Stomach smooth muscle (tissue), 2 donors: ENCODE measurements at regions not wholly inside any gene's neighbourhood (a gene's known extent, or its start where the extent isn't known, plus 50 kb on each side); places are given as distances from the start of the nearest gene placed in this dataset.

Experiments used
- H3K27ac ChIP-seq: one replicate; pipeline ENCODE4 v1.7.0; 2013; ENCODE audit warnings: mild to moderate bottlenecking, low read length, inconsistent platforms
- H3K27me3 ChIP-seq, 2 donors: one replicate each; pipeline ENCODE4 v1.7.0; 2013; ENCODE audit warnings: low read length in 2 of 2; ENCODE audit not compliant: insufficient read depth in 2 of 2, control insufficient read depth in 1 of 2
- H3K36me3 ChIP-seq, 2 donors: one replicate each; pipeline ENCODE4 v1.7.0; 2013; ENCODE audit warnings: low read length in 2 of 2; ENCODE audit not compliant: control insufficient read depth in 2 of 2, insufficient read depth in 2 of 2
- H3K4me1 ChIP-seq: one replicate; pipeline ENCODE4 v1.7.0; 2013; ENCODE audit warnings: low read length; ENCODE audit not compliant: control insufficient read depth, insufficient read depth
- H3K4me3 ChIP-seq, 2 donors: one replicate each; pipeline ENCODE4 v1.7.0; 2013; ENCODE audit warnings: low read length in 2 of 2
- H3K9ac ChIP-seq, 2 donors: one replicate each; pipeline ENCODE4 v1.7.0; 2013; ENCODE audit warnings: low read length in 2 of 2, mild to moderate bottlenecking in 1 of 2
- H3K9me3 ChIP-seq, 2 donors: one replicate each; pipeline ENCODE4 v1.7.0; 2013; ENCODE audit warnings: low read length in 2 of 2; ENCODE audit not compliant: control insufficient read depth in 2 of 2
- donor health status: healthy.
- donor health status: Pancreatic carcinoma.

- Histone ChIP-seq H3K4me3 (no peak overlapping the region), H3K9ac (no peak overlapping the region), H3K4me1 (no peaks in the 10 kb centered on the region), H3K36me3 (no peaks in the 10 kb centered on the region), H3K27me3 (no peaks in the 10 kb centered on the region), H3K9me3 (no peaks in the 10 kb centered on the region), H3K27ac (no peak overlapping the region)
Observed at GRCh38 chr16:9429646-9430330, 338.3 kb downstream of the HAPSTR1 start.

GRCh38 chr16:9434659-9435058 is 343.2 kb downstream of the HAPSTR1 start:
- Histone ChIP-seq H3K9ac (no peak overlapping the region), H3K9me3 (no peaks in the 10 kb centered on the region), H3K4me1 (no peaks in the 10 kb centered on the region), H3K27me3 (no peaks in the 10 kb centered on the region), H3K4me3 (no peak overlapping the region), H3K27ac (no peak overlapping the region), H3K36me3 (no peaks in the 10 kb centered on the region)

GRCh38 chr16:9436175-9436574 is 344.7 kb downstream of the HAPSTR1 start:
- Histone ChIP-seq H3K9ac (no peak overlapping the region), H3K36me3 (no peaks in the 10 kb centered on the region), H3K27ac (no peak overlapping the region), H3K27me3 (no peaks in the 10 kb centered on the region), H3K9me3 (no peaks in the 10 kb centered on the region), H3K4me3 (no peak overlapping the region), H3K4me1 (no peaks in the 10 kb centered on the region)

- H3K9me3 ChIP-seq = no peaks in the 10 kb centered on the region
- no peaks in the 10 kb centered on the region for H3K4me1 ChIP-seq
- no peaks in the 10 kb centered on the region for H3K27me3 ChIP-seq
- H3K9ac ChIP-seq = no peak overlapping the region
- no peak overlapping the region for H3K4me3 ChIP-seq
- no peak overlapping the region for H3K27ac ChIP-seq
- H3K36me3 ChIP-seq = no peaks in the 10 kb centered on the region
Observed at GRCh38 chr16:9437115-9437514, 345.7 kb downstream of the HAPSTR1 start.

GRCh38 chr16:9438991-9439390 is 347.5 kb downstream of the HAPSTR1 start:
- H3K9me3 ChIP-seq = no peaks in the 10 kb centered on the region
- no peaks in the 10 kb centered on the region for H3K27me3 ChIP-seq
- H3K9ac ChIP-seq = no peak overlapping the region
- no peak overlapping the region for H3K4me3 ChIP-seq
- peaks cover 3% of the 10 kb centered on the region for H3K4me1 ChIP-seq
- no peaks in the 10 kb centered on the region for H3K36me3 ChIP-seq
- no peak overlapping the region for H3K27ac ChIP-seq

GRCh38 chr16:9441012-9441411 is 349.6 kb downstream of the HAPSTR1 start:
- Histone ChIP-seq H3K4me3 (no peak overlapping the region), H3K4me1 (peaks cover 3% of the 10 kb centered on the region), H3K9ac (no peak overlapping the region), H3K27ac (no peak overlapping the region), H3K36me3 (no peaks in the 10 kb centered on the region), H3K9me3 (no peaks in the 10 kb centered on the region), H3K27me3 (no peaks in the 10 kb centered on the region)

- H3K9ac ChIP-seq = no peak overlapping the region
- no peak overlapping the region for H3K27ac ChIP-seq
Observed at GRCh38 chr16:9443864-9444263, 352.4 kb downstream of the HAPSTR1 start.

GRCh38 chr16:9446471-9447194 is 355.2 kb downstream of the HAPSTR1 start:
- peaks cover 0 to 5% of the 10 kb centered on the region in 2 donors for H3K9me3 ChIP-seq
- peak overlapping the region; percentile 46 for H3K27ac ChIP-seq
- H3K9ac ChIP-seq = no peak overlapping the region

More at GRCh38 chr16:9443864-9444263, 352.4 kb downstream of the HAPSTR1 start:
- H3K36me3 ChIP-seq = no peaks in the 10 kb centered on the region
- no peaks in the 10 kb centered on the region for H3K27me3 ChIP-seq
- no peaks in the 10 kb centered on the region for H3K9me3 ChIP-seq
- no peak overlapping the region for H3K4me3 ChIP-seq
- H3K4me1 ChIP-seq = peaks cover 7% of the 10 kb centered on the region

GRCh38 chr16:9447195-9447551 is 355.7 kb downstream of the HAPSTR1 start:
- Histone ChIP-seq H3K4me3 (no peak overlapping the region), H3K9ac (no peak overlapping the region), H3K27ac (peak overlapping the region; percentile 46), H3K27me3 (no peaks in the 10 kb centered on the region), H3K36me3 (no peaks in the 10 kb centered on the region), H3K9me3 (peaks cover 0 to 5% of the 10 kb centered on the region in 2 donors), H3K4me1 (peaks cover 6% of the 10 kb centered on the region)

More at GRCh38 chr16:9446471-9447194, 355.2 kb downstream of the HAPSTR1 start:
- Histone ChIP-seq H3K4me1 (peaks cover 7% of the 10 kb centered on the region), H3K36me3 (no peaks in the 10 kb centered on the region), H3K27me3 (no peaks in the 10 kb centered on the region), H3K4me3 (no peak overlapping the region)

- no peak overlapping the region for H3K4me3 ChIP-seq
- H3K36me3 ChIP-seq = no peaks in the 10 kb centered on the region
- H3K27me3 ChIP-seq = no peaks in the 10 kb centered on the region
- peak overlapping the region; percentile 46 for H3K27ac ChIP-seq
- no peak overlapping the region for H3K9ac ChIP-seq
- H3K9me3 ChIP-seq = peaks cover 0 to 5% of the 10 kb centered on the region in 2 donors
- peaks cover 4% of the 10 kb centered on the region for H3K4me1 ChIP-seq
Observed at GRCh38 chr16:9447699-9448098, 356.3 kb downstream of the HAPSTR1 start.

GRCh38 chr16:9449597-9449996 is 358.2 kb downstream of the HAPSTR1 start:
- Histone ChIP-seq H3K27ac (no peak overlapping the region), H3K4me1 (peaks cover 4% of the 10 kb centered on the region), H3K36me3 (no peaks in the 10 kb centered on the region), H3K9me3 (peaks cover 0 to 7% of the 10 kb centered on the region in 2 donors), H3K27me3 (no peaks in the 10 kb centered on the region), H3K9ac (no peak overlapping the region), H3K4me3 (no peak overlapping the region)
